PC-9 (cell line): ENCODE measurements at regions not wholly inside any gene's neighbourhood (a gene's known extent, or its start where the extent isn't known, plus 50 kb on each side); places are given as distances from the start of the nearest gene placed in this dataset.

Experiments used
- EZH2 ChIP-seq: fragments of 200-600 bp; sonication (generic); IDR thresholded peaks from 2 replicates; pipeline ENCODE4 v1.8.0; 2017; ENCODE audit warnings: antibody characterized with exemption, low read depth
- TF ChIP-seq, protein P1 (sequence below): fragments of 200-600 bp; sonication (generic); conservative IDR thresholded peaks from 2 replicates; pipeline ENCODE4 v1.6.1; 2017; ENCODE audit warnings: mixed run types, antibody characterized with exemption, mild to moderate bottlenecking, moderate library complexity

- TF ChIP-seq, protein P1, sequence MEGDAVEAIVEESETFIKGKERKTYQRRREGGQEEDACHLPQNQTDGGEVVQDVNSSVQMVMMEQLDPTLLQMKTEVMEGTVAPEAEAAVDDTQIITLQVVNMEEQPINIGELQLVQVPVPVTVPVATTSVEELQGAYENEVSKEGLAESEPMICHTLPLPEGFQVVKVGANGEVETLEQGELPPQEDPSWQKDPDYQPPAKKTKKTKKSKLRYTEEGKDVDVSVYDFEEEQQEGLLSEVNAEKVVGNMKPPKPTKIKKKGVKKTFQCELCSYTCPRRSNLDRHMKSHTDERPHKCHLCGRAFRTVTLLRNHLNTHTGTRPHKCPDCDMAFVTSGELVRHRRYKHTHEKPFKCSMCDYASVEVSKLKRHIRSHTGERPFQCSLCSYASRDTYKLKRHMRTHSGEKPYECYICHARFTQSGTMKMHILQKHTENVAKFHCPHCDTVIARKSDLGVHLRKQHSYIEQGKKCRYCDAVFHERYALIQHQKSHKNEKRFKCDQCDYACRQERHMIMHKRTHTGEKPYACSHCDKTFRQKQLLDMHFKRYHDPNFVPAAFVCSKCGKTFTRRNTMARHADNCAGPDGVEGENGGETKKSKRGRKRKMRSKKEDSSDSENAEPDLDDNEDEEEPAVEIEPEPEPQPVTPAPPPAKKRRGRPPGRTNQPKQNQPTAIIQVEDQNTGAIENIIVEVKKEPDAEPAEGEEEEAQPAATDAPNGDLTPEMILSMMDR = no peak
- TF ChIP-seq EZH2 = no peak
These were observed 358.2 kb upstream of the NR3C2 start for GRCh38 chr4:148800336-148800885.
